H7 (cell line): ENCODE measurements at regions not wholly inside any gene's neighbourhood (a gene's known extent, or its start where the extent isn't known, plus 50 kb on each side); places are given as distances from the start of the nearest gene placed in this dataset.
A peak's percentile ranks its signal among the peaks of the same experiment; 100 is the strongest.

Source experiments
- DNase-seq: peaks from one replicate; pipeline ENCODE4 v3.0.0; 2012
- H3K27me3 ChIP-seq: 2 replicates; pipeline ENCODE4 v1.6.0; 2011; ENCODE audit warnings: mild to moderate bottlenecking, low read length; ENCODE audit not compliant: control insufficient read depth, insufficient read depth
- H3K36me3 ChIP-seq: replicated peaks from 2 replicates; pipeline ENCODE4 v1.5.1; 2011; ENCODE audit warnings: low read length; ENCODE audit not compliant: control insufficient read depth, insufficient read depth
- H3K4me3 ChIP-seq: 2 replicates; pipeline ENCODE4 v1.5.1; 2011; ENCODE audit warnings: low read depth, mild to moderate bottlenecking, control low read depth, low read length, moderate library complexity; ENCODE audit not compliant: insufficient read depth

GRCh38 chr18:23077493-23078256, 57.6 kb upstream of the CABLES1 start:
- Histone ChIP-seq H3K4me3 (no peak overlapping the region), H3K27me3 (no peaks in the 10 kb centered on the region), H3K36me3 (no peaks in the 10 kb centered on the region)
- DNase-seq, result peak; percentile 45

GRCh38 chr18:23085066-23085465, 50.2 kb upstream of the CABLES1 start:
- no peak overlapping the region for H3K4me3 ChIP-seq
- DNase-seq, result no peak
- H3K36me3 ChIP-seq, result no peaks in the 10 kb centered on the region
- no peaks in the 10 kb centered on the region for H3K27me3 ChIP-seq
